ENCODE measurements at regions not wholly inside any gene's neighbourhood (a gene's known extent, or its start where the extent isn't known, plus 50 kb on each side); places are given as distances from the start of the nearest gene placed in this dataset.

- Histone ChIP-seq H3K56ac (ENCODE audit: extremely low read depth, insufficient read depth, low read length) (no peak overlapping the region), H3K9me3 (ENCODE audit: control insufficient read depth, insufficient read depth, low read length) (peaks cover 4% of the 10 kb centered on the region; the same call in 1 of the 2 replicates), H3K14ac (replicated peaks; ENCODE audit: low read depth, low read length) (no peak overlapping the region), H3K18ac (ENCODE audit: low read depth, low read length) (no peak overlapping the region), H3K4me1 (ENCODE audit: control insufficient read depth, insufficient read depth, low read length) (no peaks in the 10 kb centered on the region; the same call in 1 of the 2 replicates), H3K27me3 (ENCODE audit: control insufficient read depth, insufficient read depth, low read length) (no peaks in the 10 kb centered on the region), H2BK15ac (ENCODE audit: low read depth, low read length) (no peak overlapping the region), H3K9ac (ENCODE audit: low read depth, low read length) (no peak overlapping the region), H3K4me3 (ENCODE audit: insufficient read depth, low read depth, low read length) (no peak overlapping the region), H4K5ac (ENCODE audit: low read depth, low read length) (no peak overlapping the region), H4K8ac (ENCODE audit: low read depth in 2 of 2, low read length in 2 of 2) (no peak overlapping the region), H2BK120ac (ENCODE audit: low read depth, low read length) (no peak overlapping the region), H4K91ac (ENCODE audit: insufficient read depth, low read depth, low read length) (no peak overlapping the region), H3K9me1 (ENCODE audit: insufficient read depth, low read length) (no peaks in the 10 kb centered on the region), H3K4ac (ENCODE audit: low read depth, low read length) (no peak overlapping the region), H4K20me1 (ENCODE audit: insufficient read depth, low read length) (no peaks in the 10 kb centered on the region), H2AK5ac (ENCODE audit: low read depth, low read length) (no peak overlapping the region), H2AFZ (replicated peaks; ENCODE audit: low read length, poor library complexity) (no peak overlapping the region), H2AK9ac (replicated peaks; ENCODE audit: low read depth, low read length, poor library complexity) (no peak overlapping the region), H2BK5ac (ENCODE audit: low read depth, low read length, poor library complexity, severe bottlenecking) (no peak overlapping the region), H3K79me1 (ENCODE audit: low read depth in 1 of 2, low read length in 2 of 2) (no peaks in the 10 kb centered on the region), H2BK20ac (ENCODE audit: low read depth, low read length) (no peak overlapping the region), H3K4me2 (ENCODE audit: low read depth, low read length) (no peak overlapping the region), H3K36me3 (ENCODE audit: control insufficient read depth, insufficient read depth, low read length) (no peaks in the 10 kb centered on the region), H3K23ac (ENCODE audit: low read depth, low read length) (no peak overlapping the region), H3K27ac (ENCODE audit: insufficient read depth, low read length) (no peak overlapping the region)
- BruUV-seq (replicated peaks), result no TSS peak
- 96% methylated on average over 16 of the region's 60 CpGs; no CpG with 5 or more reads in 1 of the 2 experiments for WGBS, 2 experiments (ENCODE audit: extremely low coverage in 2 of 2, insufficient read length in 1 of 2)
- in situ Hi-C loops (cut with MboI; ENCODE audit: low sequenced_read_pairs) (loop anchor here (25.0 kb wide), 1 partner anchor 899 kb away; no protein-coding TSS in a partner anchor), intact Hi-C loops (cut with micrococcal nuclease) (loop anchor here (5.0 kb wide), 2 partner anchors 109 to 894 kb away; no protein-coding TSS in a partner anchor), dilution Hi-C loops (cut with HindIII; ENCODE audit: low sequenced_read_pairs, unreplicated experiment) (no loop called here)
- POLR2A ChIA-PET (ENCODE audit: unreplicated experiment), result no interaction called here
- DNase-seq (no peak), ATAC-seq (ENCODE audit: low read depth) (no peak)
- TF ChIP-seq RCOR1 (IDR thresholded peaks at IDR 0.05; ENCODE audit: insufficient replicate concordance, low read length) (no peak), CEBPB (IDR thresholded peaks at IDR 0.05; ENCODE audit: low read depth, low read length) (no peak), MAZ (IDR thresholded peaks at IDR 0.05; ENCODE audit: borderline replicate concordance, low read depth, low read length) (no peak), RFX5 (IDR thresholded peaks at IDR 0.05; ENCODE audit: low read depth, low read length) (no peak), CTCF (conservative IDR thresholded peaks at IDR 0.05; ENCODE audit: low read depth, low read length) (no peak), MAFK (IDR thresholded peaks at IDR 0.05; ENCODE audit: low read depth, low read length) (no peak), ELK1 (IDR thresholded peaks at IDR 0.05; ENCODE audit: borderline replicate concordance, low read depth, low read length) (no peak), BHLHE40 (IDR thresholded peaks at IDR 0.05; ENCODE audit: low read depth, low read length) (no peak), RAD21 (IDR thresholded peaks at IDR 0.05; ENCODE audit: low read length) (no peak), FOS (IDR thresholded peaks at IDR 0.05; ENCODE audit: low read depth, low read length) (no peak), USF2 (IDR thresholded peaks at IDR 0.05; ENCODE audit: low read depth, low read length) (no peak), SMC3 (IDR thresholded peaks at IDR 0.05; ENCODE audit: low read depth, low read length) (no peak), CHD1 (IDR thresholded peaks at IDR 0.05; ENCODE audit: low read depth, low read length) (no peak)
- CTCF ChIA-PET, result no interaction called here
These were observed 506.8 kb downstream of the LRFN5 start for GRCh38 chr14:42113358-42114069.
